SKM-1 (cell line): ENCODE measurements at regions not wholly inside any gene's neighbourhood (a gene's known extent, or its start where the extent isn't known, plus 50 kb on each side); places are given as distances from the start of the nearest gene placed in this dataset.
"Not testable (repeated sequence)": the region's sequence is repeated elsewhere in the genome, so short reads cannot be mapped to it uniquely, and the experiment has no call there.

Experiments used
- DNase-seq: peaks from one replicate; lab custom pipeline; 2025; ENCODE audit not compliant: unreplicated experiment; lab: John Stamatoyannopoulos, UW

DNA sequence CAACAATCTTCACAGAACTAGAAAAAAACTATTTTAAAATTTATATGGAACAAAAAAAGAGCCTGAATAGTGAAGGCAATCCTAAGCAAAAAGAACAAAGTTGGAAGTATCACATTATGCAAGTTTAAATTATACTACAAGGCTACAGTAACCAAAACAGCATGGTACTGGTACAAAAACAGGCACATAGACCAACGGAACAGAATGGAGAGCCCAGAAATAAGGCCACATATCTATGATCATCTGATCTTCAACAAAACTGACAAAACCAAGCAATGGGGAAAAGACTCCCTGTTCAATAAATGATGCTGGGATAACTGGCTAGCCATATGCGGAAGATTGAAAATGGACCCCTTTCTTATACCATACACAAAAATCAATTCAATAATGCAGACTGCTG is 74.4 kb upstream of the RTN4 start:
- DNase-seq, result not testable (repeated sequence)

DNA sequence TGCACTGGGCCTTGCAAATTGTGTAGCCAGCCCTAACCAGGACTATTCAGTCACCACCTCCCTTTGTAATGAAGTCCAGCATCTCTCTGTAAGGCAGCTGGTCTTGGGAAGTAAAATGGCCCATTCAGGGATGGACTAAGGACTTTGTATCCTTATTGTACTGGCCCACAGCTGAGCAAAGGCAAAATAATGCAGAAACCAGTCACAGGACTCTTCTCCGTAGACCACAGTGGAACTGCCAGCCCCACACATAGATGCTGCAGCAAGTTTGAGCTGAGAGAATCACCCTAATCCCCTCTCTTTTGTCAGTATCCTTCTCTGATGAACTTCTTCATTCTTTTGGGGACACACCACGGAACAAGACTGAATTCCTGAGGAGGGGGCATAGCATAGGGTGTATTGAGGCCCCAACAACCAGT is 73.6 kb upstream of the RTN4 start:
- no peak for DNase-seq

DNA sequence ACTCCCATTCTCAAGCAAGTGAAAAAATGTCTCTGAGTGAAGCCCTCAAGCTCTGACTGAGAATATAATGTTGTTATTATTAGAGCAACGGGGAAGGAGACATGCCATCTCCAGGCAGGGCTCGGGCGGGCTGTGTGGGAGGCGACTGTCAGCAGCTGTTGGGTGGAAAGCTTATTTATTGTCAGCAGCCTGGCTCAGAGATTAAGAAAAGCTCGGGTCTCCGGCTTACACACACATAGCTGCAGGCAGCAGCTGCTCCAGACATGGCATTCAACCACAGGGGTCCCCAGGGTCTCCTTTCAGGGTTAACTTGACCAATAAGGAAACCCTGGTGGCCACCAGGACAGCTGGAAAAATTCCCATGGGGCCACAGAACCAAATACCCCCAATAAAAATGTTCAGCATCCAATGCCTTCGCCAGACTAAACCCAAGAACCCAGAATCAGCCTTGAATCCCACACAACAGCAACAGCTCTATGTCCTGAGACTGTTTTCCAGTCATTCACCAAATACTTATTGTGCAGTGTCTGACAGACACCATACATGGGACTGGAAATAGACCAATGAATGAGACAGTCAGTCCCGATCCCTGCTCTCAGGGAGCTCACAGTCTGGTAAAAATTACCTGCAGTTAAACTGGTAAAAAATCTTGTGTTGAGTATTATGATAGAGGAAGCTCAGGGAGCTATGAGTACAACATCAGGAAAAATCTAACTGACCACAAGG is 70.5 kb upstream of the RTN4 start:
- DNase-seq, result no peak

DNA sequence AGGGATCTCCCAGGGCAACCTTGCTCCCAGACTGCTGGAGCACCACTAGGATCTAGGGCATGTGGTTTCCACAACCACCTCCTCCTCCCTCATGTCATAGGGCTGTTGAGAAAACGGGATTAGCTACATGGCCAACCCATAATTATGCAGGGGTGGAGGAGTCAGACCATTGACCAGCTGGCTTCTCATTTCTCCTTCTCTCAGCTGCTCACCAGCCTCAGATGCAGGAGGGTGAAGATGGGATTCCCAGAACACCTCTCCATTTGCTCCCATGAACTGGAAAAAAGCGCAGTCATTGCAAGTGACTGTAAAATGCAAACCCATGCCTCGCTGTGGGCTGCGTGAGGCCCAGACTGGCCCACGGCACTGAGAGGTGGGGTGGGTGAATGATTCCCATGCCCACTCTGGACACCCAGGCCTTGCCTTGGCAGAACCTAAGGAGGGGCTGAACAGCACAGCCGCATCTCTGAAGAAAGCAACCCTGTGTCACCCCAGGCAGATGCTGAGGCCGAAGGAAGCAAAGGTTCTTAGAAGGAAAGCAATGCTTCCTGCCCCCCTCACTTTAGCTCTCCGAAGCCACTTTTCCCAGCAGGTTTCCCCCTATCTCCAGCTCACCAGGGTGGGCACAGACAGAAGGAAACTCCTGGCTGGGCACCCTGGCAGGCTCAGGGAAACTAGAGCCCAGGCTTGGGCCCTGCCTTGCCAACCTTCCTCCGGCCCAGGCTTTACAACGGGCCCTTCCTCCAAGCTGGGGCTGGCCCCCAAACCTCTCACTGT is 69.6 kb upstream of the RTN4 start:
- no peak for DNase-seq

- DNase-seq, result no peak
Observed at GRCh38 chr2:55118643-55119083, 68.4 kb upstream of the RTN4 start.

GRCh38 chr2:55116966-55117365 is 66.7 kb upstream of the RTN4 start:
- no peak for DNase-seq

DNA sequence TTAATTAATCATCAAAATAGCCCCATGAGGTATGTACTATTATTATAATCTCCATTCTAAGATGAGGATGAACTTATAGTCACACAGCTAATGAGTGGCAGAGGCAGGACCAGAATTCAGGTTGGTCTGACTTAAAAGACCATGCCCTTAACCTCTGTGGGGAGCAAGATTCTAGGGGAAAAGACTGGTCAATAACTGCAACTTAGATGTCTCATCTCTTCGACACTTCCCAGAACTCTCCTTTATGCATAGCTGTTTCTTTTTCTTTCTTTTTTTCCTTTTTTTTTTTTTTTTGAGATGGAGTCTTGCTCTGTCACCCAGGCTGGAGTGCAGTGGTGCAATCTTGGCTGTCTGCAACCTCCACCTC is 66.3 kb upstream of the RTN4 start:
- no peak for DNase-seq

DNA sequence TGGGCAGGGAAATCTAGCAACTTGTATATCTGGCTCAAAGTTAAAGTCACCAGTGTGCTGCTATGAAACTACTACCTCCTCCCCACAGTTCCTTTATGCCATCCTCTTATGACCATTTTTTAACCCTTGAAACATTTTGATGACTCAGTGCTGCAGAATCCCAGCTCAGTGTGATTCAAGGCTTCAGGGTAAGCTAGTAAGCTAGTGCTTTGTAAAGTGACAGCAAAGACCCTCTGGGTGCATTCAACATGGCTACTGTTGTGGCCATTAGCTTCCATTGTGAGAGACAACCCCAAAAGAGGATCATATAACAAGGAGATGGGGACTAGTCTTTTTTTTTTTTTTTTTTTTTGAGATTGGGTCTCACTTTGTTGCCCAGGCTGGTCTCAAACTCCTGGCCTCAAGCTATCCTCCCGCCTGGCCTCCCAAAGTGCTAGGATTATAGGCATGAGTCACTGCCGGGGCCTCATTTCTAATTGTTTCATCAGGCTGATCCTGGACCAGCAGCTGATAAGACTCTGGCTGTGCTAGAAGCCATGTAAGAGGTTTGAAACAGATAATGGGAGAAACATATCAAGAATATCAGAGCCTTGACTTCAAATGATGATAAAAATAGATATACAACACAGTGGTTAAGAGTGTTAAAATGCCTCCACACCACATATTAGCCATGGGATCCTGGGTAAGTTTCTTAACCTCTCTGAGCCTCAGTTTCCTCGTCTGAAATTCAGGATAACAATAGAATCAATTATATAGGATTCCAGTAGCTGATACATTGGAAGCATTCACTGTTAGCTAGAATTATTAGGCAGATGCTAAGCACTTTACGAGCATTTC is 65.7 kb upstream of the RTN4 start:
- no peak for DNase-seq

- no peak for DNase-seq
Observed at GRCh38 chr2:55114597-55114996, 64.3 kb upstream of the RTN4 start.

GRCh38 chr2:55114082-55114481 is 63.8 kb upstream of the RTN4 start:
- no peak for DNase-seq

DNA sequence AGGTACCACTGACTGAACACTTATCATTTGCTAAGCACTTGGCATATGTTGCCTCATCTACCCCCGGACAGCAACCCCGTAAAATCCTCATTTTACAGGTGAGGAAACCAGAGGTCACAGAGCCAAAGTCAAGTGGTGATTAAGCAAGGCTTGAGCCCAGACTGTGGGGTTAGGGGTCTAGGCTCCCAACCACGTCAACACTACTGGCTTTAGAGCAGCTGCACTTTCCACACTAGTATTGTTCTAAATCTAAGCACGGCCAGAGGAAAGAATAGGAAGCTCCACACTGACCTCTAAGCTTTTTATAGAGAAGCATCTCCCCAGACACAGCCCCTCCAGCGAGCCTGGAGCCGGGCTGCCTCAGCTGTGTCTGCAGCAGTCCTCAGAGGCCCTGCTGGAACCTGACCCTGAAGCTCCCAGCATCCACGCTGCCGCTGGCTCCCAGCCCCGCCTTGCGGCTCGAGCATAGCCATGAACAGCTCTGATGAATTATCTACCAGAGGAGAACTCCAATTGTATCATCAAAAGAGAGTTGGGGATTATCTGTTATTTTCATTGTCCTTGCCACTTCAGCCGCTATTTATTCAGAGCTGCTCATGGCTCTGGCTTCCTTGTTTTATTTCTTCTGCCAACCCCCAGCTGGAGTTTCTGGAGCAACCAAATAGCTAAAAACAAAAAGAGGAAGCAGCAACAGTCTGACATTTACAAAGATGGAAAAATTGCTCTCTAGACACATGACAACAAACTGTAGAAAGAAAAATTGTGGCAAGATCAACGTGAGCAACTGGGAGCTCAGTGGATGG is 62.2 kb upstream of the RTN4 start:
- peak; percentile 80 for DNase-seq

DNA sequence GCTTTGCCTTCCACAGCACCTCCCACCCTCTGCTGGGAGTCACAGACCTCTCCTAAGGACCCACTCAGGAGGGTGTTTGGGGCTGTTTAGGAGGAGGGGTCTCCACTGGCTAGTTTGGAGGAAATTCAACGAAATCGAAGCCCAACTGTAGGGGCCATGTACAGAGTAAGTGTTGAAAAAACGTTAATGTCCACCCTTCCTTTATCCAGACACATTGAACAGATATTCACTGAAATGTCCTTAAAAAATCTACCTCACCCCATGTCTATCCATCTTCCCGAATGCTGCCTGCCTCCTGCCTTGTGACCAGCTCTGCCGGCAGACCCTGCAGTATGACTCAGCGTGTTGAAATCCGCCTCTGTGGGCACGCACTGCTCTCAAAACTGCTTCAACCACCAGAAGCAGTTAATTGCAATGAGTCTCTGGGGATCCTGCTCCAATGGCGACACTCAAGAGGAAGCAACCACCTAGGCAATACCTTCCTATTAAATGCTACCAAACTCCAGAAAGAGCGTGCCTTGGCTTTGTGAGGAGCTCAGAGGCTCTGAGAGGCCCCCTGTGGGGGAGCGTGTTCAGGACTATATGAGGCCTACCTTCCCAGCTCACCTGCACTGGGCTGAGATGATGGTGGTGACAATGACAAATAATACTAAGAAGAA is 61.4 kb upstream of the RTN4 start:
- DNase-seq, result peak; percentile 85

DNA sequence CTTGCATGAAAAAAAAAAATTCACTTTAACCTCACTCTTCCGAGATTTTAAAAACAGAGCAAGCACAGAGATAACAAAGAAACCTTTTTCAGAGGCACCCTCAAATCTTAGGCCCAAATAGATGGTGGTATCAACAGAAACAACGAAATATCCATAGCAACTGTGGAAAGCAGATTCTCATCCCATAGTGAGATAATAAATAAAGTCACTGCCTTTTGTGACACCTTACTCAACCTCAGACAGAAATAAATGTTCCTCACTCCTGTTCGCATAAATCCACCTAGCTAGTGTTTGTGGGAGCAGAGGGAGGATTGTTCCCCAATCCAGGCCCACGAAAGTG is 60.9 kb upstream of the RTN4 start:
- no peak for DNase-seq

DNA sequence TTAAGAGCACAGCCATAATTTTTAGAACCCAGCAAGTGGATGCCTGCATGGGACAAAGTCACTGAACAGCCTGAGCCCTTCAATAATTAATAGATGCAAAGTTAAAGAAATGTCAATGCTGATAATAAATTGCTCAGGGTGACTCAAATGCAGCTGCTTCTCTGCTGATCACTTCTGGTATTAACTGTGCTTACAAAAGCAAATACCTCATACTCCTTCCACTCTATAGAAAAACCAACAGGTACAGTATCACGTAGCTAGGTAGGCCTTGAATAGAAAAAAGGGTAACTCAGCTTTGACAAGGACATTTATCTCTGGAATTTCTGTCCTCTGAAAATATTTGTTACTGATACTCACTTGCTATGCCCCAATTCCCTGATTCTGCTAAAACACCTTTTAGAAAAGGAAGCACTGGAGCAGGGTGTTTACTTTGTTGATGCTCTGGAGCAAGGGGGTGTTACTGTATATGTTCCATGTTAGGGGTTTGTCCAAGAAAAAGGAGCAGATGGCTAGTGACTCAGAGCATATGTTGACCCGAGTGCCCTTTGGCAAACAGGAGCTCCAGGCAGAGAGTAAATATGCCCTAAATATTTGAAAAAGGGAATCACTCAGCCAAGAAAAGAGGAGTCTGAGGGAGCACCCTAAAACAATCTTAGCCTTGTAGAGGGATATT is 59.1 kb upstream of the RTN4 start:
- DNase-seq, result no peak

DNA sequence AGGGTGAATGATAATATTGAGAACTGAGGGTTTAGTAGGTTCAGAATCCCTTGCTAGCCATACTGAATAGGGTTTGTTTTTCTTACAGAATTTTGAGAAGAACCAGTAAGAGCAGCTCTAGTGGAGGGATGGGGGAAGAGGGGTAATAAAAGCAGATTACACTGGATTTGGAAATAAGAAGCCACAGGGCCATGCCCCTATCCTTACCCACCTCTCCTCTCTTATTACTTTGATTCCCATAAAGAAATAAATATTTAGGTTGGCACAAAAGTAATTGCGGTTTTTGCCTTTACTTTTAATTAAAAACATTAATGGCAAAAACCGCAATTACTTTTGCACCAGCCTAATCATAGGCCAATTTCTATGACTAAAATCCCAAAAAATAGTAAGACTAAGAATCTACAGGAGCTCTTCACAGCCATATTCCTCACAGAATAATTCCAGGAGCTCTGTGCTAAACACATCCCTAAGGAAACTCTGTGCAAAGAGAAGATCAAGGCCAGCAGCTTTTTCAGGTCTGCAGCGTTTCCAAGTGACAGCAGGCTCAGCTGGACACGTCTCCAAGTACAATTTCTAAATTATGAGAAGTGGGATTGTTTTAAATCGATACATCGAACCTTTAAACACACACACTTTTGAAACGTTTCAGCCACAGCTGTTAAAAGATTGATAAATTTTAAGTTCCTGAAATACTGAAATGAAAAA is 58.4 kb upstream of the RTN4 start:
- DNase-seq, result no peak

DNA sequence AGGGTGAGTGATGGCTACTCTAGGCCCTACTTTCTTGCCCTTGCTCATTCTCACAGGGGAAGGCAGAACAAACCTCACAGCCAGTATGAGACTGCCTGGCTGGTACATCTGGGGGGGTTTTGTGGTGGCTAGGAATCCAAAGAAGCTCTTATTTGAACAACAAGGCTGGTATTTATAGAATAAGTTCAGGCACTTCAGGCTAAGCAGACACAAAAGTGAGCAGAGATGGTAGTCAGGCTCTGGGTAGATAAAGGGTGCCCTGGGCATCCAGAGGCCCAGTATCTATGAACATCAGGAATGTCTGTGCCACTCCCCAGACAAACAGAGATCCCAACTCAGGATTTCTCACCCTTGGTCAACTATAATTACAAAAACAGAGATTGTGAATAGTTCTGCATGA is 57.2 kb upstream of the RTN4 start:
- no peak for DNase-seq

GRCh38 chr2:55106148-55106547 is 55.9 kb upstream of the RTN4 start:
- no peak for DNase-seq

DNA sequence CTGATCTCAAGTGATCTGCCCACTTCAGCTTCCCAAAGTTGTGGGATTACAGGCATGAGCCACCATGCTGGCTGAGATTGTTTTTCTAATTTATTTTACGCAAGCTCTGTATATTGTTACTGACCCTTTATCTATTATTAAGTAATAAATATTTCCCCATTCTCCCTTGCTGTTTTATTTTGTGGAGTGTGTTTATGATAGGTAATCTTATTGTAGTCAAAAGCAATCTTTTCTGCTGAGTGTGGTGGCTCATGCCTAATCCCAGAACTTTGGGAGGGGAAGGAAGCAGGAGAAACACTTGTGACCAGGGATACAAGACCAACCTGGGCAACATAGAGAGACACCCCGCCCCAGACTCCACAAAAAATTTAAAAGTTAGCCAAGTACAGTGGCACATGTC is 55.2 kb upstream of the RTN4 start:
- no peak for DNase-seq

GRCh38 chr2:55103046-55103445 is 52.8 kb upstream of the RTN4 start:
- DNase-seq, result no peak
